Mononuclear cell (primary cell): ENCODE measurements at regions not wholly inside any gene's neighbourhood (a gene's known extent, or its start where the extent isn't known, plus 50 kb on each side); places are given as distances from the start of the nearest gene placed in this dataset.

Source experiments
- H3K27me3 ChIP-seq: 2 replicates; pipeline ENCODE4 v1.6.0; 2011; ENCODE audit warnings: low read length, control low read depth; ENCODE audit not compliant: insufficient read depth
- H3K4me1 ChIP-seq: 2 replicates; pipeline ENCODE4 v1.5.1; 2011; ENCODE audit warnings: mild to moderate bottlenecking, low read length, control low read depth; ENCODE audit not compliant: insufficient read depth
- H3K4me3 ChIP-seq: 2 replicates; pipeline ENCODE4 v1.5.1; 2011; ENCODE audit warnings: mild to moderate bottlenecking, low read length, moderate library complexity
- H3K9me3 ChIP-seq: 2 replicates; pipeline ENCODE4 v1.5.1; 2011; ENCODE audit warnings: low read depth, mild to moderate bottlenecking, control low read depth, low read length

DNA sequence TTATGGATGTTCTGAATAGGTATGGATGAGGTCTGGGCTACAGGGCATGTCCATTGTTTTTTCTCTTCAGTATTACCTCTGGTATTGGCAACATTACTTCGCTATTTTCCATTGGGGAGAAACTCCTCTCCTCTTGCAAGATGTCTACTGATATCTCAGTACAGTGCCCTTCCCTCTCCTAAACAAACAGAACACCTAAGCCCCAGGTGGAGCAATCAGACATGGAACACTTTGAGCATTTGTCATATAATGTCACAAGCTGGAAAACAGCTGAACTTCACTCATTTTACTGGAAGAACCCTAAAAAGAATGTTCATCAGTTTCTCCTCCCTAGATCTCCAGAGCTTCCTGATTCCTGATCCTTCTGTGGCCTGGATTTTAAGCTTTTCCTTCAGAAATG, 339.8 kb downstream of the FRK start:
- Histone ChIP-seq H3K27me3 (no peaks in the 10 kb centered on the region), H3K4me1 (no peaks in the 10 kb centered on the region), H3K4me3 (no peak overlapping the region), H3K9me3 (no peaks in the 10 kb centered on the region)

DNA sequence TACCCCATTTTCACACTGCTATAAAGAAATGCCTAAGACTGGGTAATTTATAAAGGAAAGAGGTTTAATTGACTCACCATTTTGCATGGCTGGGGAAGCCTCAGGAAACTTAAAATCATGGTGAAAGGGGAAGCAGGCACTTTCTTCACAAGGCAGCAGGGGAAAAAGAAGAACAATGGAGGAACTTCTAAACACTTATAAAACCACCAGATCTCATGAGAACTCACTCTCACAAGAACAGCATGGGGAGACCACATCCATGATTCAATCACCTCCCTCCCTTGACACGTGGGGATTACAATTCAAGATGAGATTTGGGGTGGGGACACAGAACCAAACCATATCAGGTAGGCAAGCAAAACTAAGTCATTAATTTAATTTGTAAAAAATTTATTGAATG, 343.2 kb downstream of the FRK start:
- H3K27me3 ChIP-seq, result no peaks in the 10 kb centered on the region

DNA sequence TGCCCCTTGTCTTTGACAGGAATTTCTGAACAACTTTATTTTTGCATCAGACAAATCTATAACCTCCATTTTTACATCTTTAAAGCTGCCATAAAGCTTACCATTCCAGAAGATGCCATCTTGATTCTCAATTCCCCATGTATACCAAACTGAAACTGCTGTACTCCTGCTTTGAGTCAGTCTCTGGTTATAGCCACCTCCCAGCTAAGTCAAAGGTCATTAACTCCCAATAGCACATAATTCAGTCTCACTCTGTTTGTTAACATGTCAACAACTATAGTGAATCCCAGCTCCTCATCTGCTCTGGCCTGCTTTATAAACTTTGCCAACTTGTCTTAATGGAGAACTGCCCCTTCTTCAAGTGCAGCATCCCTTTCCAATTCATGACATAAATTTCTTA, 343.6 kb downstream of the FRK start:
- Histone ChIP-seq H3K9me3 (no peaks in the 10 kb centered on the region), H3K27me3 (no peaks in the 10 kb centered on the region), H3K4me1 (no peaks in the 10 kb centered on the region), H3K4me3 (no peak overlapping the region)

More for the DNA sequence above, 343.2 kb downstream of the FRK start:
- Histone ChIP-seq H3K9me3 (no peaks in the 10 kb centered on the region), H3K4me1 (no peaks in the 10 kb centered on the region), H3K4me3 (no peak overlapping the region)

DNA sequence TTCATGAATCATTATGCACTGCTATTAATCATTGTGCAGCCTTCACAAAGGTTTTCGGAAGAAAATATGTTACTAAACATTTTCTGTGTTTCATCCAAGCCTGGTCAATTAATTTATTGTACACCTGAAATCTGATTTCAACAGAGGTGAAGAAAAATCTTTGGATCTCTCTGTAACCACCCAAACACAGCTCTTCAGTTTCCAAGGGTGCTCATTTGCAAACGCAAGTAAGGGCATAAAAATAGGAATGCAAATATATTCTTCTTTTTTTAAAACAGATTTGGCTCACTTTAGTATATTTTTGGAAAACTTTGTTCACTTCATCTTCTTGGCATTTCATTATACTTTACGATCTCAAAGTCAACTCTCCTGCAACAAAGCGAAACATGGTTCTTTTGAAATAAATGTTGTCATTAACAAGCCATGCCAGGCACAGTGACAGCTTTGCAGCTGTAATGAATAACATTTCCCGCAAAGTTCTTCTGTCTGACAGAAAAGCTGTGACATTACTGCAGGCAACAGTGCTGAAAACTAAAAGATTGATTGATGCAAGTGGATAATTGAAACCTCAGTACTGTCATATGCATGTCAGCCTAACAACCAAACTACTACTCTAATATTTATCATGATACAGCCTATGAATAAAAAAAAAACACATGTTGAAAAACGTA, 348.3 kb downstream of the FRK start:
- H3K4me1 ChIP-seq, result no peaks in the 10 kb centered on the region
- no peak overlapping the region for H3K4me3 ChIP-seq
- H3K27me3 ChIP-seq, result no peaks in the 10 kb centered on the region
- H3K9me3 ChIP-seq, result no peaks in the 10 kb centered on the region

DNA sequence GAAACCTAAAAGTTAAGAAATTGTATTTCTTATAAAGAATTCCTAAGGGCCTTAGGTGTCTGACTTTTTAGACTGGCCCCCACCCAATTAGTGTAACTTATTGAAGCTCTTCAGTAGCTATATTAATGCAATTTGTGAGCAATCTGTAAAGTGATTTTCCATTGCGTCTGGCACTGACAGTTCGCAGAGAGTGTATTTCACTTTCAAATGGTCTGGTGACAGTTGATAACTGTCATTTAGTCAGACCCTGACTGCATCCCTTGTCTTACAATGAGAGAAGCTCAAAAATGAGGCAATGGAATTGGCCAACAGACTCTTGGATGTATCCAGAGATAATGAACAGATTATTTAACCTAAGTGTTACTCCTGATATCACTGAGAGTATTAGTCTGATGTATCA, 351.8 kb downstream of the FRK start:
- no peaks in the 10 kb centered on the region for H3K4me1 ChIP-seq
- no peaks in the 10 kb centered on the region for H3K9me3 ChIP-seq
- H3K27me3 ChIP-seq, result no peaks in the 10 kb centered on the region
- no peak overlapping the region for H3K4me3 ChIP-seq

DNA sequence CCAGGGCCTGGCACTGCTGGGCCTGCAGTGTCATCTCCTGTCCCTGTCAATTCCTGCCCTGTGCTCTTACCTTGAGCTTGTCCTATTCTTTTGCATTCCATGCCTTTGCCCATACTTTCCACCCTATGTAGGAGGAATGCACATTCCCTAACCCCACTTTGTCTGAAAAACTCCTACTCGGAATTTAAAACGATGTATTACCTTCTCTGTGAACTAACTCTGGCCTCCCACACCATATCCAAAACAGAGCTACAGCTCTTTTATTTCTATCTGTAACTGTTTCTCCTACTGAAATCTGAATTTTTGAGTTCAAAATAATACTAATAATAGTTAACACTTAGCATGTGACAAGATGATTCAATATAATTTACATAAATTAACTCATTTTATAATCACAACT, 353.7 kb downstream of the FRK start:
- Histone ChIP-seq H3K4me1 (no peaks in the 10 kb centered on the region), H3K4me3 (no peak overlapping the region), H3K27me3 (no peaks in the 10 kb centered on the region), H3K9me3 (no peaks in the 10 kb centered on the region)

DNA sequence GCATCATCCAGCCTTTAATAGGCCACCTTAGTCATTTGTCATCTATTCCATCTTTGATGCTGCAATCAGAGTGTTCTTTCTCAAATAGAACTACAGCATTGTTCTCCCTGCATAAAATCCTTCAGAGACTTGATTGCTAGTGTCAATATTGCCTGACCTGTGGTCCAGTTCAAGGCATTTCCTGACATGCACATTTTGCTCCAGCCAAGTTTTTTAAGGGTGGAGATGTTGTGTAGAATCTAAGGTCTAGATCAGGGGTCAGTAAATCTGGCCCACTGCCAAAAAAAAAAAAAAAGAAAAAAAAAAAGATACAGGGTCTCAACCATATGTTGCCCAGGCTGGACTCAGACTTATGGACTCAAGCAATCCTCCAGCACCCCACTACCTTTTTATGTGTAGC, 354.4 kb downstream of the FRK start:
- Histone ChIP-seq H3K27me3 (no peaks in the 10 kb centered on the region), H3K4me3 (no peak overlapping the region), H3K9me3 (no peaks in the 10 kb centered on the region), H3K4me1 (no peaks in the 10 kb centered on the region)

DNA sequence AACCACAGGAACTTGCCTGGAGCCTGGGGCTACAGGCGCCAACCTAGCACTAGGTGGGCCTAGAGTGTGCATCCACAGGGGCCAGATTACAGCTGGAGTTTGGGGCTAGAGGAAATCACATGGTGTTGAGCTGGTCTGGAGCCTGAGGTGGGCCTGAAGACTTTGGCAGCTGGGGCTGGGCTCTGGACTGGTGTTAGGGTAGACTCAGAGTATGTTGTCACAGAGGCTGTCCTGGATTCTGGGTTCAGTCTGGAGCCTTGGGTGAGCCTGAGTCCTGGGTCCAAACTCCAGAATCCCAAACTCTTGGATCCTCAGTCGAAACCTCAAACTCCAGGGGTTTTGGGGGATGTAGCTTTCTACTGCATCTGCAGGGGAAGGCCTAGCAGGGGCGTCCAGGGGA, 356.7 kb downstream of the FRK start:
- Histone ChIP-seq H3K4me3 (no peak overlapping the region), H3K9me3 (peaks cover 6% of the 10 kb centered on the region), H3K4me1 (no peaks in the 10 kb centered on the region), H3K27me3 (no peaks in the 10 kb centered on the region)

DNA sequence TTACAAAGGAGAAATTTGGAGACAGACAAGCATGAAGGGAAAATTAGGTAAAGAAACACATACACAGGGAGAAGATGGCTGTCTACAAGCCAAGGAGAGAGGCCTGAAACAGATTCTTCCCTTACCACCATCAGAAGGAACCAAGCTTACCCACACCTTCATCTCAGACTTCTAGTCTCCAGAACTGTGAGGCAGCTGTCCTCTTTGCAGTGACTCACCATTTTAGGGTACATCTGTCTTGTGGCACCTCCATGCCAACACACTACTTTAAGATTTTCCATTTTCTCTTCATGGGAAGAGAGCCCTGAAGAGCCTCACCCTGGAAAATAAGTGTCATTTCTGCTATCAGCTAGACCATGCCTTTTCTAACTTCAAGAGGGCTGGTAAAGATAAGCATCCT, 369.3 kb downstream of the FRK start:
- no peaks in the 10 kb centered on the region for H3K4me1 ChIP-seq
- no peaks in the 10 kb centered on the region for H3K9me3 ChIP-seq
- H3K27me3 ChIP-seq, result no peaks in the 10 kb centered on the region
- H3K4me3 ChIP-seq, result no peak overlapping the region

DNA sequence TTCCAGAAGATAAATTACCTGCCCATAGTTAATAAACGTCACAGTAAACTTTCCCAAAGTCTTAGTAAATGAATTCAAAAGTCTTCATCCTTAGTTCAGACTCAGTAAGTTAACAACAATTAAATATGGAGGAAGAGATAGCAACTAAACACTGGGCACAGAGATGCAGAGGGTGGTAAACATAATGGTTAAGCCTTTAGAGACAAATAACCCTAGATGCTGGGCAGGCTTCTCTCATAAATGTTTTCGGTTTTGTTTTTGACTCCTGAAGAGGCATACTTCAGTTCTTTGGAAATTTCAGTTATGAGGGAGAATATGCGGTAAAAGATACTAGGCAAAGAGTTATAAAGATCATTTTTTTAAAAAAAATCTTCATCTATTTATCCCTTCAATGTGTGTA, 369.8 kb downstream of the FRK start:
- no peak overlapping the region for H3K4me3 ChIP-seq
- no peaks in the 10 kb centered on the region for H3K27me3 ChIP-seq
- no peaks in the 10 kb centered on the region for H3K4me1 ChIP-seq
- no peaks in the 10 kb centered on the region for H3K9me3 ChIP-seq

DNA sequence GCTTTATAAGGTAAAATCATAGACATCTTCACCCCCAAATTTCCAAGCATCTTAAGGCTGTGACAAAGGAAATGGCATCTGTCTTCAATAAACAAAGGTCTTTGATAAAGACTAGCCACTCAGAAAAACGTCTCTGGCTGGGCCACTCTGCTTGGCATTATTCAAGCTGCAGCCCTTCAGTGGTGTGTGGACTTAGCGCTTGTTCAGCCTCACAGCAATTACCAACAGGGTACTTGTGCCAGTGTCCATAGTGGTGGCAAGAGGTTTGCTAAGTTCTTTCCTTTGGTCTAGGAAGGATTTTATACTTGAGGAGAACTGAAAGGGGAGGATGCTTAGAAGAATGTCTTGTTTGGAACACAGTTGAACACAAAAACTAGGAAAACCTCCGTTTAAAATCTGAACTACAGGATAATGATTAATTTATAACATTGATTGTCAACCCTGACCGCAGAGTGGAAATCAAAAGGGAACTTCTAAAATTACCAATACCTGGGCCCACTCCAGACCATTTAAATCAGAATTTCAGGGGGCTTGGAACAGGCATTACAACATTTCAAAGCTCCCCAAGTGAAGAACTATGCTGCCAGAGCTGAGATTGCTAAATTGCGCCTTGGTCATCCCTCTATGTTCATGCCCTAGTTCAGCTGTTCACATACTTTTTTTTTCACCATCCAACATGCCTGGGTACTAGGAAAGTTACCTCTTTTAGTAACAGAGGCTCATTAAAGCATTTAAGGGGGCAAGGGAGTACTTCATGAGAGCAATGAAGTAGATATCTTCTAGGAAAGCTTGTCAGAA, 378.5 kb downstream of the FRK start:
- Histone ChIP-seq H3K27me3 (no peaks in the 10 kb centered on the region), H3K9me3 (no peaks in the 10 kb centered on the region), H3K4me1 (no peaks in the 10 kb centered on the region), H3K4me3 (no peak overlapping the region)

DNA sequence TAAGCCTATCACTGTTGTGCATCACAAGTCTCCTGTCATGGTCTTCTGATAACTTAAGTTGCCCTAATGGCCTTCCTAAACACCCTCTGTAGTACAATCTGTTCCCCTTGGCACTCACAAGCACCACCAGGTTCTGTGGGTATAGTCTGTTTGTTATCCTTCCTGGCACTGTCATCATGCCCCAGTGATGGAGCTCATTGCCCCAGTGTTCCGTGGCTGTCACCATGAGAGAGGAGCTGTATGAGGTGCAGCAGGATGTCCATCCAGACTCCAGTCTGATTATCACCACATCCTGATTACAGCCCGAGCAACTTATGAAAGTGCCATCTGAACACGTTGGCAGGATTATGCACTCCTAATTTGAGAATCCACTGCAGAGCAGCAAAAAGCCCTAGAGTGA, 380.1 kb downstream of the FRK start:
- Histone ChIP-seq H3K4me1 (no peaks in the 10 kb centered on the region), H3K27me3 (no peaks in the 10 kb centered on the region), H3K4me3 (no peak overlapping the region), H3K9me3 (no peaks in the 10 kb centered on the region)

DNA sequence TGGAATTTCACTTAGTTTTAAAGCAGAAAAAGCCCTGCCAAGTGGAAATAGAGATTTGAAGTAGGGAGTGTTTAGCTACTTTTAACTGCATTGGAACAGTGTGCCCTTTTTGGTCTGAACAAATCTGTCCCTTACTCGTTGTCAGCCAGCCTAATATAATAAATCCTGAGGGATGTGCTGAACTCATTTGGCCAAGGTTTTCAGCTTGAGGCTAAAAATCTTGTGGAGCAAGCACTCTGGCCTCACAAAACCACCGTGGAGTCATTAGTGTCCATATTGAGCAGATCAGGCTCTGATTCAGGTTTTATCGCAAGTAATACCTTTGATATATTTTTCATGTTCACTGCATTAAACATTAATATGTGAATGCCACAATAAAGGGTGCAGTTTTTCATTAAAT, 383.5 kb downstream of the FRK start:
- H3K27me3 ChIP-seq, result no peaks in the 10 kb centered on the region
- no peaks in the 10 kb centered on the region for H3K4me1 ChIP-seq
- no peaks in the 10 kb centered on the region for H3K9me3 ChIP-seq
- H3K4me3 ChIP-seq, result no peak overlapping the region

DNA sequence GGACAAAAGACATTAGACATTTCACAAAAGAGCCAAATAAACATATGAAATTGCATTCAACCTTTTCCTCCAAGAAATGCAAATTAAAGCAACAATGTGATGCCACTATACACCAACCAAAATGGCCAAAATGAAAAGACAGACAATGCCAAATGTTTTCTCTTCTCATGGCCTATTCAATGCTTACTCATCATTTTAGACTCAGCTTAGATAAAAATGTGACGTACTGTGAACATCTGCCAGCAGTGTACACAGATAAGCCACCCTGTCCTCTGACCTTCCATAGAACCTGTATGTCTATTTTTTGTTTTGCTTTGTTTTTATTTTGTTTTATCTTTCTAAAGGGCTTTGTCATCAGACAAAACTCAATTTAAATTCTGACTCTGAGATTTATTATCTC, 385.2 kb downstream of the FRK start:
- H3K27me3 ChIP-seq, result no peaks in the 10 kb centered on the region

DNA sequence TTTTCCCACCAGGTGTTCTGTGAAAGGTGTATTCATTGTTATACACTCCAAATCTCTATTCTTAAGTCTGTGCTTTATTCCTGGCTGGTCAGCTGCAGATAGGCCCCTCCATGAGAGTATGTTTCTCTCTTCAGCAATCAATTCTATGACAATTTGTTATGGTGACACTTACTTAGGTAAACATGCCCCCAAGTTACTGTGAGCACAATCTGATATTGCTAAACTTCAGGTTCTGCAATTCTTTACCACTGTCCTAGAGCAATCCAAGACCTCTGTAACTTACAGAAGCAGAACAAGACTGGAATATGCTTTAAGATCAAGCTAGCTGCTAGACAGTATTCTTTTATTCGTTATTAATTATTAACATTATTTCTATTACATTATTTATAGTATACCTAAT, 391.9 kb downstream of the FRK start:
- no peaks in the 10 kb centered on the region for H3K27me3 ChIP-seq
- no peaks in the 10 kb centered on the region for H3K9me3 ChIP-seq
- no peaks in the 10 kb centered on the region for H3K4me1 ChIP-seq
- H3K4me3 ChIP-seq, result no peak overlapping the region

More for the DNA sequence above, 385.2 kb downstream of the FRK start:
- Histone ChIP-seq H3K9me3 (no peaks in the 10 kb centered on the region), H3K4me3 (no peak overlapping the region), H3K4me1 (no peaks in the 10 kb centered on the region)

DNA sequence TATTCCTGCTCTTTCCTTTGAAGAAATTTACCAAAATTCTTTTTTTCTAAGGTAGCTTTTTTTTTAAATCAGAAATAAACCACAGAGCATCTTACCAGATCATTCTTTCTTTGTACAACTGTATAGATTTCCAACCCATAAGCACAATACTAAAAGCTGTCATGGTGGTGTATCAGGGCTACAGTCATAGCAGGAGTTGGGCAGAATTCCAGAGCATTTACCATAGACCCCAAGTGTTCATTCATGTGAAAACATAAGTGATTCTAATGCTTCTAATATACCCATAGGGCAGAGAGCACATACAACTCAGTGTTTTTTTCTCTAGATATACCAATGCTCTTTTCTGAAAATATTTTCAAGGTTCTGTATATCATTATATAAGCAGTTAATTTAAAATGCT, 392.5 kb downstream of the FRK start:
- Histone ChIP-seq H3K4me1 (no peaks in the 10 kb centered on the region), H3K4me3 (no peak overlapping the region), H3K9me3 (no peaks in the 10 kb centered on the region), H3K27me3 (no peaks in the 10 kb centered on the region)
